OCI-LY3 (cell line): ENCODE measurements at regions not wholly inside any gene's neighbourhood (a gene's known extent, or its start where the extent isn't known, plus 50 kb on each side); places are given as distances from the start of the nearest gene placed in this dataset.
"Not testable (repeated sequence)": the region's sequence is repeated elsewhere in the genome, so short reads cannot be mapped to it uniquely, and the experiment has no call there.

ENCODE experiments used
- H2AFZ ChIP-seq: fragments of 200-600, 300-600 bp; shearing (Covaris generic); 2 replicates; pipeline ENCODE4 v1.6.0; 2014; ENCODE audit warnings: antibody characterized with exemption, low read depth, low read length
- H3K27ac ChIP-seq: fragments of 200-600, 300-600 bp; sonication (generic); 2 replicates; pipeline ENCODE4 v1.5.1; 2014; ENCODE audit warnings: mild to moderate bottlenecking, low read length, moderate library complexity, mixed read lengths
- H3K27me3 ChIP-seq: fragments of 200-600, 300-600 bp; sonication (generic); 2 replicates; pipeline ENCODE4 v1.6.1; 2014; ENCODE audit warnings: low read depth, low read length, mixed read lengths
- H3K36me3 ChIP-seq: fragments of 200-600, 300-600 bp; sonication (generic); replicated peaks from 2 replicates; pipeline ENCODE3; 2014; ENCODE audit warnings: low read depth, low read length, mixed read lengths
- H3K4me1 ChIP-seq: fragments of 300-600, 200-600 bp; sonication (generic); 2 replicates; pipeline ENCODE4 v1.6.1; 2014; ENCODE audit warnings: low read length, mixed read lengths
- H3K4me2 ChIP-seq: fragments of 200-600, 300-600 bp; sonication (generic); 2 replicates; pipeline ENCODE4 v1.6.1; 2014; ENCODE audit warnings: low read length, mixed read lengths
- H3K4me3 ChIP-seq: fragments of 300-600, 200-600 bp; sonication (generic); 2 replicates; pipeline ENCODE4 v1.5.1; 2014; ENCODE audit warnings: antibody characterized with exemption, mild to moderate bottlenecking, low read length, moderate library complexity
- H3K79me2 ChIP-seq: fragments of 300-600, 200-600 bp; shearing (Covaris generic); 2 replicates; pipeline ENCODE4 v1.6.1; 2014; ENCODE audit warnings: mild to moderate bottlenecking, low read length, mixed read lengths
- H3K9ac ChIP-seq: fragments of 300-600, 200-600 bp; shearing (Covaris generic); 2 replicates; pipeline ENCODE4 v1.6.0; 2014; ENCODE audit warnings: mild to moderate bottlenecking, low read length, moderate library complexity
- H3K9me3 ChIP-seq: fragments of 200-600, 300-600 bp; shearing (Covaris generic); 2 replicates; pipeline ENCODE4 v1.6.1; 2014; ENCODE audit warnings: low read length, mixed read lengths; ENCODE audit not compliant: insufficient read depth
- H4K20me1 ChIP-seq: fragments of 200-600, 300-600 bp; sonication (generic); 2 replicates; pipeline ENCODE4 v1.6.1; 2016; ENCODE audit warnings: low read length, mixed read lengths; ENCODE audit not compliant: insufficient read depth
- EZH2phosphoT487 ChIP-seq: fragments of 200-600 bp; shearing (Covaris generic); IDR thresholded peaks from 2 replicates; pipeline ENCODE4 v1.6.1; 2018; ENCODE audit warnings: antibody characterized with exemption, mixed run types, low read depth
- TF ChIP-seq, protein P1 (sequence below): fragments of 200-600, 300-600 bp; sonication (generic); IDR thresholded peaks from 2 replicates; pipeline ENCODE4 v1.5.1; 2014; ENCODE audit warnings: antibody characterized with exemption, low read length, low read depth

DNA sequence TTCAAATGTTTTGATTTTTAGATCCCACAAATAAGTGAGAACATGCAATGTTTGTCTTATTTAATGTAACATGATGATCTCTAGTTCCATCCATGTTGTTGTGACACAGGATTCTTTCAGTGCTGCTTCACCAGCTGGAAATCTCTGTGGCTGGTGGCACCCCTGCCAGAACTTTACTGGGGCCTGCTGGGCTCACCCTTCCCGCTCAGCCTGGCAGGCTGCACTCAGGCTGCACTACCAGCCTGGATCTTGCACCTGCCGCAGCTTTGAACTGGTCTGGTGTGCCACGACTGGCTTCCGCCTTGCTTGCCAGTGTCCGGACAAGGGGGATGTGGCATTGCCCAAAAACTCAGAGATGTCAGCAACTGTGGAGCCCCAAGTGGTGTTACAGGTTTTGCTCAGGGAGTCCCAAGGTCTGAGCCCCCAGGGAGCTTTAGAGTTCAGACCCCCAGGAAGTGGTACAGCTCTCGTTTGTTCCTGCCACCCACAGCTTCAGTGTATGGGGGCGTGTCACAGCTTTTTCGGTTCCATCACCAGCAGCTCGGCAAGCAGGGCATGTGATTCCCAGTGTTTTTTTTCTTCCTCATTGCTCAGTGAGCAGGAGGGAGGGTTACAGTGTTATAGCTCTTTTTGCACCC is 72.3 kb upstream of the SYNCRIP start:
- no peak overlapping the region for H3K4me3 ChIP-seq
- H3K9me3 ChIP-seq: no peaks in the 10 kb centered on the region
- H3K79me2 ChIP-seq: no peaks in the 10 kb centered on the region
- H3K4me2 ChIP-seq: no peak overlapping the region
- H2AFZ ChIP-seq: no peak overlapping the region
- TF ChIP-seq EZH2phosphoT487: no peak
- TF ChIP-seq, protein P1, sequence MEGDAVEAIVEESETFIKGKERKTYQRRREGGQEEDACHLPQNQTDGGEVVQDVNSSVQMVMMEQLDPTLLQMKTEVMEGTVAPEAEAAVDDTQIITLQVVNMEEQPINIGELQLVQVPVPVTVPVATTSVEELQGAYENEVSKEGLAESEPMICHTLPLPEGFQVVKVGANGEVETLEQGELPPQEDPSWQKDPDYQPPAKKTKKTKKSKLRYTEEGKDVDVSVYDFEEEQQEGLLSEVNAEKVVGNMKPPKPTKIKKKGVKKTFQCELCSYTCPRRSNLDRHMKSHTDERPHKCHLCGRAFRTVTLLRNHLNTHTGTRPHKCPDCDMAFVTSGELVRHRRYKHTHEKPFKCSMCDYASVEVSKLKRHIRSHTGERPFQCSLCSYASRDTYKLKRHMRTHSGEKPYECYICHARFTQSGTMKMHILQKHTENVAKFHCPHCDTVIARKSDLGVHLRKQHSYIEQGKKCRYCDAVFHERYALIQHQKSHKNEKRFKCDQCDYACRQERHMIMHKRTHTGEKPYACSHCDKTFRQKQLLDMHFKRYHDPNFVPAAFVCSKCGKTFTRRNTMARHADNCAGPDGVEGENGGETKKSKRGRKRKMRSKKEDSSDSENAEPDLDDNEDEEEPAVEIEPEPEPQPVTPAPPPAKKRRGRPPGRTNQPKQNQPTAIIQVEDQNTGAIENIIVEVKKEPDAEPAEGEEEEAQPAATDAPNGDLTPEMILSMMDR: no peak
- H3K27me3 ChIP-seq: no peaks in the 10 kb centered on the region
- H3K27ac ChIP-seq: no peak overlapping the region
- no peak overlapping the region for H3K9ac ChIP-seq
- no peaks in the 10 kb centered on the region for H3K36me3 ChIP-seq
- no peaks in the 10 kb centered on the region for H3K4me1 ChIP-seq
- H4K20me1 ChIP-seq: no peaks in the 10 kb centered on the region

DNA sequence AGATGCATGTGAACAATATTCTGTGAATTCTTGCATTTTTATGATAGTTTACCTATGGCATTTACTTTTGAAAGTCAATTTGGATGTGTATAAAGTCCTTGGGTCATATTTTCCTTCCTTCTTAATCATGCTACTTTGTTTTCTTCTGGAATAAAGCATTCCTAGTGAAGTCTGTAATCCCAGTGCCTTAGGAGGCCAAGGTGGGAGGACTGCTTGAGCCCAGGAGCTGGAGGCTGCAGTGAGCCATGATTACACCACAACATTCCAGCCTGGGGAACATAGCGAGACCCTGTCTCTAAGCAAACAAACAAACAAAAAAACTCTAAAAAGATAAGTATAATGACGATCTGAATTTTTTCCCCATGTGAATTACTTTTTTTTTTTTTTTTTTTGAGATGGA is 69.7 kb upstream of the SYNCRIP start:
- Histone ChIP-seq H3K9me3 (no peaks in the 10 kb centered on the region), H3K27ac (no peak overlapping the region), H3K4me3 (no peak overlapping the region), H4K20me1 (no peaks in the 10 kb centered on the region), H3K36me3 (no peaks in the 10 kb centered on the region), H3K4me2 (no peak overlapping the region), H2AFZ (no peak overlapping the region), H3K27me3 (no peaks in the 10 kb centered on the region), H3K9ac (no peak overlapping the region), H3K4me1 (no peaks in the 10 kb centered on the region), H3K79me2 (no peaks in the 10 kb centered on the region)
- no peak for TF ChIP-seq EZH2phosphoT487
- TF ChIP-seq, protein P1: no peak

DNA sequence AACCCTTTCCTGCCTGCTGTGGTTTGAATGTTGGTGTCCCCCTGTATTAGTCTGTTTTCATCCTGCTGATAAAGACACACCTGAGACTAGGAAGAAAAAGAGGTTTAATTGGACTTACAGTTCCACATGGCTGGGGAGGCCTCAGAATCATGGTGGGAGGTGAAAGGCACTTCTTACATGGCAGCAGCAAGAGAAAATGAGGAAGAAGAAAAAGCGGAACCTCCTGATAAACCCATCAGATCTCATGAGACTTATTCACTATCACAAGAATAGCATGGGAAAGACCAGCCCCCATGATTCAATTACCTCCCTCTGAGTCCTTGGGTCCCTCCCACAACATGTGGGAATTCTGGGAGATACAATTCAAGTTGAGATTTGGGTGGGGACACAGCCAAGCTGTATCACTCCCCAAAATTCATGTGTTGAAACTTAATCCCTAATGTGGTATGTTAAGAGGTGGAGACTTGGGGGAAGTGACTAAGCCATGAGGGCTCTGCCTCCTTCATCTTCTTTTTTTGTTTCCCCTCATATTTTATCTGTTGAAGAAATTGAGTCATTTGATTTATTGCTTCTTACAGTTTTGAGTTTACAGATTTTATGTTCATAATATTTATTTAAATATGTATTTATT is 64.9 kb upstream of the SYNCRIP start:
- H3K36me3 ChIP-seq, H3K27me3 ChIP-seq, H3K4me1 ChIP-seq, H3K9me3 ChIP-seq, H3K9ac ChIP-seq, H3K79me2 ChIP-seq, H4K20me1 ChIP-seq, H3K4me2 ChIP-seq, H3K4me3 ChIP-seq, H2AFZ ChIP-seq, H3K27ac ChIP-seq: not testable (repeated sequence)

DNA sequence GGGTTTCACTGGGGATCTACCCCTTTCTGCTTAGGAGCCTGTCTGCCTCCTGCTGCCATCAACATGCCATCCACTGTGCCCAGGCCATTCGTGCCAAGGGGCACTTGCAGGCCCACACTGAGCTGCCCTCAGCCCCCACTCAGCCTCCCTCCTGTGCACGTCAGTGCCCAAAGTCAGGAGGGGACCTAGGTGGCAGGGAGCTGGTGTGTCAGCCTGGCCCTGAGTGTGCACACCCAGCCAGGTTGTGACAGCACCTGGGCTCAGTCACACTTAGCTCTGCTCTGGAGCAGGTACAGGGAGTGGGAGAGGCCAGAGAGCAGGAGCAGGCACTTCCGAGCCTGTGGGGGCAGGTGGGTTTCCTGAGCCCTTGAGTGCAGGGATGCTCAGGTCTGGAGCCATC is 63.6 kb upstream of the SYNCRIP start:
- H3K79me2 ChIP-seq: no peaks in the 10 kb centered on the region
- TF ChIP-seq, protein P1: no peak
- no peak for TF ChIP-seq EZH2phosphoT487
- no peak overlapping the region for H3K27ac ChIP-seq
- no peaks in the 10 kb centered on the region for H3K27me3 ChIP-seq
- no peaks in the 10 kb centered on the region for H3K9me3 ChIP-seq
- no peaks in the 10 kb centered on the region for H3K36me3 ChIP-seq
- no peak overlapping the region for H3K4me3 ChIP-seq
- no peak overlapping the region for H2AFZ ChIP-seq
- no peaks in the 10 kb centered on the region for H4K20me1 ChIP-seq
- H3K4me2 ChIP-seq: no peak overlapping the region
- H3K4me1 ChIP-seq: no peaks in the 10 kb centered on the region
- H3K9ac ChIP-seq: no peak overlapping the region
